GM23338 (cell line): ENCODE measurements at regions not wholly inside any gene's neighbourhood (a gene's known extent, or its start where the extent isn't known, plus 50 kb on each side); places are given as distances from the start of the nearest gene placed in this dataset.

Experiments
- ATAC-seq: fragments of 200-7000 bp; cut with Tn5 transposase; 3 replicates; pipeline ENCODE4 v1.9.1; 2020
- DNase-seq: peaks from one replicate; pipeline ENCODE4 v3.0.0-alpha.2; 2015; ENCODE audit warnings: low spot score
- H2AFZ ChIP-seq: fragments of 200-600 bp; sonication (generic); 2 replicates; pipeline ENCODE4 v1.8.0; 2016; ENCODE audit warnings: antibody characterized with exemption, mild to moderate bottlenecking, moderate library complexity
- H3F3A ChIP-seq: fragments of 200-600 bp; sonication (generic); replicated peaks from 2 replicates; pipeline ENCODE4 v1.8.0; 2017; ENCODE audit warnings: antibody characterized with exemption, mixed run types, low read depth
- H3K27ac ChIP-seq: fragments of 200-600 bp; sonication (generic); 2 replicates; pipeline ENCODE4 v1.6.1; 2016; ENCODE audit warnings: low read depth
- H3K27me3 ChIP-seq: fragments of 200-600 bp; sonication (generic); 2 replicates; pipeline ENCODE4 v1.8.0; 2016; ENCODE audit warnings: mild to moderate bottlenecking, mixed run types, moderate library complexity; ENCODE audit not compliant: insufficient read depth
- H3K36me3 ChIP-seq: fragments of 200-600 bp; sonication (generic); 2 replicates; pipeline ENCODE4 v1.8.0; 2016; ENCODE audit warnings: mild to moderate bottlenecking; ENCODE audit not compliant: insufficient read depth
- H3K4me1 ChIP-seq: fragments of 200-600 bp; sonication (generic); 2 replicates; pipeline ENCODE4 v1.8.0; 2016; ENCODE audit warnings: mild to moderate bottlenecking, moderate library complexity; ENCODE audit not compliant: insufficient read depth
- H3K4me2 ChIP-seq: fragments of 200-600 bp; sonication (generic); 2 replicates; pipeline ENCODE4 v1.7.1; 2017; ENCODE audit warnings: mixed run types
- H3K4me3 ChIP-seq: fragments of 200-600 bp; sonication (generic); 2 replicates; pipeline ENCODE4 v1.6.1; 2016; ENCODE audit warnings: mixed run types
- H3K79me2 ChIP-seq: fragments of 200-600 bp; sonication (generic); replicated peaks from 2 replicates; pipeline ENCODE4 v1.8.0; 2017; ENCODE audit warnings: mild to moderate bottlenecking; ENCODE audit not compliant: insufficient read depth
- H3K9me2 ChIP-seq: fragments of 200-600 bp; sonication (generic); 2 replicates; pipeline ENCODE4 v1.8.0; 2017; ENCODE audit not compliant: insufficient read depth
- H4K20me1 ChIP-seq: fragments of 200-600 bp; sonication (generic); replicated peaks from 2 replicates; pipeline ENCODE4 v1.8.0; 2017; ENCODE audit warnings: mild to moderate bottlenecking; ENCODE audit not compliant: insufficient read depth
- H3K27ac Mint-ChIP-seq: 2 replicates; pipeline ENCODE4 v1.8.0; 2020; ENCODE audit warnings: inconsistent platforms, mild to moderate bottlenecking, moderate library complexity, mixed read lengths
- H3K27me3 Mint-ChIP-seq: 3 replicates; pipeline ENCODE4 v1.8.0; 2022; ENCODE audit warnings: low read depth, mild to moderate bottlenecking, moderate library complexity, mixed read lengths, inconsistent platforms; ENCODE audit not compliant: insufficient read depth, poor library complexity
- H3K36me3 Mint-ChIP-seq: 3 replicates; pipeline ENCODE4 v1.8.0; 2021; ENCODE audit warnings: low read depth, mild to moderate bottlenecking, inconsistent platforms, moderate library complexity, mixed read lengths
- H3K4me1 Mint-ChIP-seq: 3 replicates; pipeline ENCODE4 v1.8.0; 2020; ENCODE audit warnings: mild to moderate bottlenecking, inconsistent platforms, mixed read lengths
- H3K4me3 Mint-ChIP-seq: 3 replicates; pipeline ENCODE4 v1.8.0; 2021; ENCODE audit warnings: moderate library complexity, mild to moderate bottlenecking, inconsistent platforms, mixed read lengths
- H3K9me3 Mint-ChIP-seq: 3 replicates; pipeline ENCODE4 v1.8.0; 2020; ENCODE audit warnings: moderate library complexity, mild to moderate bottlenecking, inconsistent platforms, mixed read lengths
- CREB1 ChIP-seq: fragments of 250-450 bp; sonication (Bioruptor Pico); IDR thresholded peaks from 2 replicates; pipeline ENCODE4 v1.5.0; 2020; ENCODE audit warnings: low read depth, mild to moderate bottlenecking, moderate library complexity
- EZH2 ChIP-seq: fragments of 200-600 bp; sonication (generic); IDR thresholded peaks from one replicate; pipeline ENCODE4 v1.8.0; 2017; ENCODE audit warnings: antibody characterized with exemption, mild to moderate bottlenecking, low read depth; ENCODE audit not compliant: unreplicated experiment
- EZH2phosphoT487 ChIP-seq: fragments of 200-600 bp; sonication (generic); IDR thresholded peaks from one replicate; pipeline ENCODE4 v1.8.1; 2018; ENCODE audit warnings: antibody characterized with exemption; ENCODE audit not compliant: unreplicated experiment
- JUNB ChIP-seq: IDR thresholded peaks from one replicate; pipeline ENCODE4 v1.6.1; 2016; ENCODE audit warnings: antibody characterized with exemption; ENCODE audit not compliant: unreplicated experiment
- NANOG ChIP-seq: IDR thresholded peaks from 2 replicates; pipeline ENCODE4 v1.6.1; 2016; ENCODE audit warnings: antibody characterized with exemption, borderline replicate concordance
- POLR2AphosphoS5 ChIP-seq: IDR thresholded peaks from 2 replicates; pipeline ENCODE4 v1.6.1; 2016; ENCODE audit warnings: antibody characterized with exemption, low read depth
- STAT1 ChIP-seq: IDR thresholded peaks from one replicate; pipeline ENCODE4 v1.6.1; 2016; ENCODE audit warnings: antibody characterized with exemption; ENCODE audit not compliant: unreplicated experiment
- ZNF331 ChIP-seq: fragments of 250-450 bp; sonication (Bioruptor Pico); IDR thresholded peaks from 2 replicates; pipeline ENCODE4 v1.5.0; 2020; ENCODE audit warnings: low read depth, mild to moderate bottlenecking, moderate library complexity
- TF ChIP-seq, protein P1 (sequence below): IDR thresholded peaks from one replicate; pipeline ENCODE4 v1.6.1; 2018; ENCODE audit warnings: antibody characterized with exemption; ENCODE audit not compliant: unreplicated experiment
- TF ChIP-seq, protein P2 (sequence below): fragments of 250-450 bp; sonication (Bioruptor Pico); IDR thresholded peaks from 2 replicates; pipeline ENCODE4 v1.5.0; 2020; ENCODE audit warnings: mild to moderate bottlenecking, moderate library complexity

GRCh38 chr19:29083863-29084262 lies 129.1 kb downstream of the UQCRFS1 start:
- Histone ChIP-seq H3K27ac (no peak overlapping the region), H3K4me1 (peaks cover 21% of the 10 kb centered on the region), H4K20me1 (no peaks in the 10 kb centered on the region), H3K4me3 (no peak overlapping the region), H3K9me2 (peaks cover 4% of the 10 kb centered on the region; the same call in 1 of the 2 replicates), H2AFZ (no peak overlapping the region), H3K79me2 (no peaks in the 10 kb centered on the region), H3F3A (no peaks in the 10 kb centered on the region), H3K4me2 (no peak overlapping the region), H3K27me3 (no peaks in the 10 kb centered on the region), H3K36me3 (no peaks in the 10 kb centered on the region)
- Mint-ChIP-seq H3K36me3 (peaks cover 3% of the 10 kb centered on the region; the same call in 2 of the 3 replicates), H3K9me3 (no peaks in the 10 kb centered on the region; the same call in none of the 3 replicates), H3K27me3 (peaks cover 9% of the 10 kb centered on the region), H3K4me3 (no peak overlapping the region), H3K4me1 (peaks cover 25% of the 10 kb centered on the region), H3K27ac (no peak overlapping the region)
- ATAC-seq (no peak), DNase-seq (no peak)
- TF ChIP-seq JUNB (no peak), STAT1 (no peak), POLR2AphosphoS5 (no peak)
- TF ChIP-seq, protein P1, sequence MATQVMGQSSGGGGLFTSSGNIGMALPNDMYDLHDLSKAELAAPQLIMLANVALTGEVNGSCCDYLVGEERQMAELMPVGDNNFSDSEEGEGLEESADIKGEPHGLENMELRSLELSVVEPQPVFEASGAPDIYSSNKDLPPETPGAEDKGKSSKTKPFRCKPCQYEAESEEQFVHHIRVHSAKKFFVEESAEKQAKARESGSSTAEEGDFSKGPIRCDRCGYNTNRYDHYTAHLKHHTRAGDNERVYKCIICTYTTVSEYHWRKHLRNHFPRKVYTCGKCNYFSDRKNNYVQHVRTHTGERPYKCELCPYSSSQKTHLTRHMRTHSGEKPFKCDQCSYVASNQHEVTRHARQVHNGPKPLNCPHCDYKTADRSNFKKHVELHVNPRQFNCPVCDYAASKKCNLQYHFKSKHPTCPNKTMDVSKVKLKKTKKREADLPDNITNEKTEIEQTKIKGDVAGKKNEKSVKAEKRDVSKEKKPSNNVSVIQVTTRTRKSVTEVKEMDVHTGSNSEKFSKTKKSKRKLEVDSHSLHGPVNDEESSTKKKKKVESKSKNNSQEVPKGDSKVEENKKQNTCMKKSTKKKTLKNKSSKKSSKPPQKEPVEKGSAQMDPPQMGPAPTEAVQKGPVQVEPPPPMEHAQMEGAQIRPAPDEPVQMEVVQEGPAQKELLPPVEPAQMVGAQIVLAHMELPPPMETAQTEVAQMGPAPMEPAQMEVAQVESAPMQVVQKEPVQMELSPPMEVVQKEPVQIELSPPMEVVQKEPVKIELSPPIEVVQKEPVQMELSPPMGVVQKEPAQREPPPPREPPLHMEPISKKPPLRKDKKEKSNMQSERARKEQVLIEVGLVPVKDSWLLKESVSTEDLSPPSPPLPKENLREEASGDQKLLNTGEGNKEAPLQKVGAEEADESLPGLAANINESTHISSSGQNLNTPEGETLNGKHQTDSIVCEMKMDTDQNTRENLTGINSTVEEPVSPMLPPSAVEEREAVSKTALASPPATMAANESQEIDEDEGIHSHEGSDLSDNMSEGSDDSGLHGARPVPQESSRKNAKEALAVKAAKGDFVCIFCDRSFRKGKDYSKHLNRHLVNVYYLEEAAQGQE, result no peak

DNA sequence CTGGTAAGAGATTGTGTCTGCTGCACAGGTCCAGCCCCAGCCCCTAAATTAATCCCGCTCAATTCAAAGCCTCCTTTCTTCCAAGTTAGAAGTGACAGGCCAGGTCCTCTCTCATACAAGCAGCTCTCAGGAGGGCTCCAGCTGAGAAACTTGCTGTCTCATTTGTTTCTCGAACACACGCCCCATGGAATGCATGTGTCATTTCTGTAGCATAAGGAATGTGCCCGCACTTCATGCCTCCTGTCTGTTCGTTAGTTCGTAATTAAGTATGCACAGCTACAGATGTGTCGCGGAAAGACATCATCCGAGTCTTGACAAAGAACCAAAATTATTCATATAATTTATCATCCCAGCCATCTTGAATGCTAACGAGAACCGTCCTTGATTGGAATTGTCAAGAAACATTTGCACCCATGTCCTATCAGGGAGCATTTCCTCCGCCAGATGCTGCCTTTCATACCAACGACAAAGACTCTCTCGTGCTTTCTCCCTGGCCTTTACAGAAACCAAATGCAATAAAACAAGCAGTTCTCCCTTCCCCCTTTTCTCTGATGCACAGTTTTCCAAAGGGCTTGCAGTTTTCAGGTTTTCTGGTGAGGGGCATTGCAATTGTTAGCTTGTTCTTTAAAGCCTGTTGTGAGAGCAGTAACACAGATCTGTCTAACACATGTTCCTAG lies 133.5 kb downstream of the UQCRFS1 start:
- Histone ChIP-seq H3K27me3 (no peaks in the 10 kb centered on the region), H3K36me3 (no peaks in the 10 kb centered on the region), H3K79me2 (no peaks in the 10 kb centered on the region), H3K4me3 (no peak overlapping the region), H3K9me2 (no peaks in the 10 kb centered on the region), H3K4me2 (no peak overlapping the region), H3F3A (no peaks in the 10 kb centered on the region), H4K20me1 (no peaks in the 10 kb centered on the region), H2AFZ (no peak overlapping the region), H3K4me1 (peaks cover 27% of the 10 kb centered on the region), H3K27ac (no peak overlapping the region)
- ATAC-seq (no peak), DNase-seq (peak; percentile 22)
- no peak overlapping the region for H3K4me3 Mint-ChIP-seq
- H3K27me3 Mint-ChIP-seq, result peaks cover 6% of the 10 kb centered on the region
- peaks cover 34% of the 10 kb centered on the region for H3K4me1 Mint-ChIP-seq
- peaks cover 3% of the 10 kb centered on the region; the same call in 2 of the 3 replicates for H3K9me3 Mint-ChIP-seq
- no peak overlapping the region for H3K27ac Mint-ChIP-seq
- H3K36me3 Mint-ChIP-seq, result no peaks in the 10 kb centered on the region; the same call in 2 of the 3 replicates
- TF ChIP-seq STAT1 (no peak), CREB1 (no peak), JUNB (no peak), ZNF331 (CRISPR knock-in tag) (no peak), POLR2AphosphoS5 (no peak), EZH2 (no peak), EZH2phosphoT487 (no peak), NANOG (no peak)
- TF ChIP-seq, protein P2, sequence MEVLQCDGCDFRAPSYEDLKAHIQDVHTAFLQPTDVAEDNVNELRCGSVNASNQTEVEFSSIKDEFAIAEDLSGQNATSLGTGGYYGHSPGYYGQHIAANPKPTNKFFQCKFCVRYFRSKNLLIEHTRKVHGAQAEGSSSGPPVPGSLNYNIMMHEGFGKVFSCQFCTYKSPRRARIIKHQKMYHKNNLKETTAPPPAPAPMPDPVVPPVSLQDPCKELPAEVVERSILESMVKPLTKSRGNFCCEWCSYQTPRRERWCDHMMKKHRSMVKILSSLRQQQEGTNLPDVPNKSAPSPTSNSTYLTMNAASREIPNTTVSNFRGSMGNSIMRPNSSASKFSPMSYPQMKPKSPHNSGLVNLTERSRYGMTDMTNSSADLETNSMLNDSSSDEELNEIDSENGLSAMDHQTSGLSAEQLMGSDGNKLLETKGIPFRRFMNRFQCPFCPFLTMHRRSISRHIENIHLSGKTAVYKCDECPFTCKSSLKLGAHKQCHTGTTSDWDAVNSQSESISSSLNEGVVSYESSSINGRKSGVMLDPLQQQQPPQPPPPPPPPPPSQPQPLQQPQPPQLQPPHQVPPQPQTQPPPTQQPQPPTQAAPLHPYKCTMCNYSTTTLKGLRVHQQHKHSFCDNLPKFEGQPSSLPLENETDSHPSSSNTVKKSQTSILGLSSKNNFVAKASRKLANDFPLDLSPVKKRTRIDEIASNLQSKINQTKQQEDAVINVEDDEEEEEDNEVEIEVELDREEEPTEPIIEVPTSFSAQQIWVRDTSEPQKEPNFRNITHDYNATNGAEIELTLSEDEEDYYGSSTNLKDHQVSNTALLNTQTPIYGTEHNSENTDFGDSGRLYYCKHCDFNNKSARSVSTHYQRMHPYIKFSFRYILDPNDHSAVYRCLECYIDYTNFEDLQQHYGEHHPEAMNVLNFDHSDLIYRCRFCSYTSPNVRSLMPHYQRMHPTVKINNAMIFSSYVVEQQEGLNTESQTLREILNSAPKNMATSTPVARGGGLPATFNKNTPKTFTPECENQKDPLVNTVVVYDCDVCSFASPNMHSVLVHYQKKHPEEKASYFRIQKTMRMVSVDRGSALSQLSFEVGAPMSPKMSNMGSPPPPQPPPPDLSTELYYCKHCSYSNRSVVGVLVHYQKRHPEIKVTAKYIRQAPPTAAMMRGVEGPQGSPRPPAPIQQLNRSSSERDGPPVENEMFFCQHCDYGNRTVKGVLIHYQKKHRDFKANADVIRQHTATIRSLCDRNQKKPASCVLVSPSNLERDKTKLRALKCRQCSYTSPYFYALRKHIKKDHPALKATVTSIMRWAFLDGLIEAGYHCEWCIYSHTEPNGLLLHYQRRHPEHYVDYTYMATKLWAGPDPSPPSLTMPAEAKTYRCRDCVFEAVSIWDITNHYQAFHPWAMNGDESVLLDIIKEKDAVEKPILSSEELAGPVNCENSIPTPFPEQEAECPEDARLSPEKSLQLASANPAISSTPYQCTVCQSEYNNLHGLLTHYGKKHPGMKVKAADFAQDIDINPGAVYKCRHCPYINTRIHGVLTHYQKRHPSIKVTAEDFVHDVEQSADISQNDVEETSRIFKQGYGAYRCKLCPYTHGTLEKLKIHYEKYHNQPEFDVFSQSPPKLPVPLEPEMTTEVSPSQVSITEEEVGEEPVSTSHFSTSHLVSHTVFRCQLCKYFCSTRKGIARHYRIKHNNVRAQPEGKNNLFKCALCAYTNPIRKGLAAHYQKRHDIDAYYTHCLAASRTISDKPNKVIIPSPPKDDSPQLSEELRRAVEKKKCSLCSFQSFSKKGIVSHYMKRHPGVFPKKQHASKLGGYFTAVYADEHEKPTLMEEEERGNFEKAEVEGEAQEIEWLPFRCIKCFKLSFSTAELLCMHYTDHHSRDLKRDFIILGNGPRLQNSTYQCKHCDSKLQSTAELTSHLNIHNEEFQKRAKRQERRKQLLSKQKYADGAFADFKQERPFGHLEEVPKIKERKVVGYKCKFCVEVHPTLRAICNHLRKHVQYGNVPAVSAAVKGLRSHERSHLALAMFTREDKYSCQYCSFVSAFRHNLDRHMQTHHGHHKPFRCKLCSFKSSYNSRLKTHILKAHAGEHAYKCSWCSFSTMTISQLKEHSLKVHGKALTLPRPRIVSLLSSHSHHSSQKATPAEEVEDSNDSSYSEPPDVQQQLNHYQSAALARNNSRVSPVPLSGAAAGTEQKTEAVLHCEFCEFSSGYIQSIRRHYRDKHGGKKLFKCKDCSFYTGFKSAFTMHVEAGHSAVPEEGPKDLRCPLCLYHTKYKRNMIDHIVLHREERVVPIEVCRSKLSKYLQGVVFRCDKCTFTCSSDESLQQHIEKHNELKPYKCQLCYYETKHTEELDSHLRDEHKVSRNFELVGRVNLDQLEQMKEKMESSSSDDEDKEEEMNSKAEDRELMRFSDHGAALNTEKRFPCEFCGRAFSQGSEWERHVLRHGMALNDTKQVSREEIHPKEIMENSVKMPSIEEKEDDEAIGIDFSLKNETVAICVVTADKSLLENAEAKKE (CRISPR knock-in tag), result no peak
